AG10803 (cell line): ENCODE measurements at regions not wholly inside any gene's neighbourhood (a gene's known extent, or its start where the extent isn't known, plus 50 kb on each side); places are given as distances from the start of the nearest gene placed in this dataset.

Experiments used
- DNase-seq: peaks from one replicate; pipeline ENCODE4 v3.0.0; 2010; ENCODE audit warnings: low read depth
- H3K4me3 ChIP-seq: 2 replicates; pipeline ENCODE4 v1.5.1; 2011; ENCODE audit warnings: mild to moderate bottlenecking, low read length, control low read depth
- TF ChIP-seq, protein P1 (sequence below): conservative IDR thresholded peaks from 2 replicates; pipeline ENCODE4 v1.5.1; 2011; ENCODE audit warnings: mild to moderate bottlenecking, low read length, control low read depth, inconsistent platforms

DNA sequence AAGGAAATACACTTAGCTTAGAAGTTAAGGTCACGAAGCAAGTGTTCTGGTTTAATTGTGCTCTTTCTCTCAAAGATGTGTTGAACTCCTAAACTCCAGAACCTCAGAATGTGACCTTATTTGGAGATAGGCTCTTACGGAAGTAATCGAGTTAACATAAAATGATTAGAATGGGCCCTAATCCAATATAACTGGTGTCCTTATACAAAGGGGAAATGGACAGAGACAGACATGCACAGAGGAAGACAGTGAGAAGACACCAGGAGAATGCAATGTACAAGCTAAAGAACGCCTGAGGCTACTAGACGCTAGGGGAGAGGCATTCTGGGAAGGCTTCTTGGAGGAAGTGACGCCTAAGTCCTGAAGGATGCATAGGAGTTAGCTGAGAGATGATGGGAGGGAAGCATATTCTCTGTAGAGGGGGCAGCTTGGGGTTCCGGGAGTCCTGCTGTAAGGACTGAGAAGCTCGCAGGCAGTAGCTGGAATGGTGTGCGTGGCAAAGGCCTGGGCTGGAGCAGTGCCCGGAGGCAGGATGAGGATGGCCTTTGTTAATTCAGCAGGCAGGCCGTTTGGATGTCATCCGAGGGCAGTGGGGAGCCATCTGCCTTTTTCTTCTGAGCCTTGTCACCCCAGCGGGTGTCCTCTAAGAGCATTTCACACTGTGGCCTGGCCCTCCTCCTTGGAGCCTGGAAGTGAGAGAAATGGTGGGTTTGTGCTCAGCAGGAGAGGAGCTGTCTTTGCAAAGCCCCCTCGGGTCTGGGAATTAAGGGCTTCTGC lies 513.4 kb downstream of the SHQ1 start:
- TF ChIP-seq, protein P1, sequence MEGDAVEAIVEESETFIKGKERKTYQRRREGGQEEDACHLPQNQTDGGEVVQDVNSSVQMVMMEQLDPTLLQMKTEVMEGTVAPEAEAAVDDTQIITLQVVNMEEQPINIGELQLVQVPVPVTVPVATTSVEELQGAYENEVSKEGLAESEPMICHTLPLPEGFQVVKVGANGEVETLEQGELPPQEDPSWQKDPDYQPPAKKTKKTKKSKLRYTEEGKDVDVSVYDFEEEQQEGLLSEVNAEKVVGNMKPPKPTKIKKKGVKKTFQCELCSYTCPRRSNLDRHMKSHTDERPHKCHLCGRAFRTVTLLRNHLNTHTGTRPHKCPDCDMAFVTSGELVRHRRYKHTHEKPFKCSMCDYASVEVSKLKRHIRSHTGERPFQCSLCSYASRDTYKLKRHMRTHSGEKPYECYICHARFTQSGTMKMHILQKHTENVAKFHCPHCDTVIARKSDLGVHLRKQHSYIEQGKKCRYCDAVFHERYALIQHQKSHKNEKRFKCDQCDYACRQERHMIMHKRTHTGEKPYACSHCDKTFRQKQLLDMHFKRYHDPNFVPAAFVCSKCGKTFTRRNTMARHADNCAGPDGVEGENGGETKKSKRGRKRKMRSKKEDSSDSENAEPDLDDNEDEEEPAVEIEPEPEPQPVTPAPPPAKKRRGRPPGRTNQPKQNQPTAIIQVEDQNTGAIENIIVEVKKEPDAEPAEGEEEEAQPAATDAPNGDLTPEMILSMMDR, result no peak
- no peak overlapping the region for H3K4me3 ChIP-seq
- DNase-seq, result no peak

DNA sequence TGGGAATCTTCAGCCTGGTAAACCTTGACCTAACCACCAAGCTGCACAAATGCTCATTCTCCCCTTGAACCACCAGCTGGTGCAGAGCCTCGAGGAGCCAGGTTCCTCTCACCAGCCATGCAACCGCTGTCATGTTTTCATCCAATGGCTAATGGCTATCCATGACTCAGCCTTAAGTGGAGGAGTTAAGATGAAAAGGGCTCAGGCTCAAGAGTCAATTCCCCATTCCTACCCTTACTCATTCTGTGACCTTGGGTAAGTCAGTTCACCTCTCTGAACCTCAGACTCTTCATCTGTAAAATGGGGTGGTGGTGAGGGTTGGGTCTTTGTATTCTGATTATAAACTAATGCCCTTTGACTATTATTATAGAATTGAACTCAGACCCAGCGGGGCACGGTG lies 515.6 kb downstream of the SHQ1 start:
- no peak overlapping the region for H3K4me3 ChIP-seq
- no peak for DNase-seq
- TF ChIP-seq, protein P1, result no peak

DNA sequence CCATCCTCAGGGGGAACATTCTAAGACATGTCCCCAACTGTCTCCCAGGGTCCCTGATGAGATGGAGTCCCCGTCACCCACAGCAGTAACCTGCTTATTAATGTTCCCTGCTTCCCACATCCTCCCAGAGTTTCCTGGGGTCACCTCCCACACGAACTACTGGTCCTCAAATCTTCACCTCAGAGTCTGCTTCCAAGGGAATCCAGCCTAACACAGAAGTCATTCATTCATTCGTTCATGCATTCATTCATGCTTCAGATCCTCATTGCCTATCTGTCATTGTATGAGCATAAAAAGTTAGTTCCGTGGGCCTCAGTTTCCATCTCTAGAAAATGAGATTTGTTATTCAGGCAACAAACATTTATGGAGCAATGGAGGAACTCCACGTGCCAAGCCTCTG lies 516.2 kb downstream of the SHQ1 start:
- TF ChIP-seq, protein P1, result no peak
- no peak overlapping the region for H3K4me3 ChIP-seq
- no peak for DNase-seq

DNA sequence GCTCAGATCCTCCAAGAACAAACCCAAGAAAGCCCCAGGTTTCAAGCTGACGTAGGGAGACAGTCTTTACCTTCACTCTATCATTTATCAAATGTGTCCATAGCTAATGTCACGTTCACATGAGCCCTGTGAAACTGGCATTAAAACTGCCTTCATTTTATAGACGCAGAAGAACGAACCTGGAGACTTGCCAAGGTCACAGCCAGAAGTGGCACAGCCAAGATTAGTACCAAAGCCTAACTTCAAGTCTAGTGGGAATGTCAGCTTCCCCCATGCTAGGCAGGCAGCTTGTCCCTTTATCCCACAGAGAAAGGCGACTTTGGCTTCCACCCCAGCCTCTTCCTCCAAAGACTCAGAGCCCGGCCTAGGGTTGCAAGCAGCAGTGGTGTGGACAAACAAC lies 517.2 kb downstream of the SHQ1 start:
- DNase-seq, result no peak
- TF ChIP-seq, protein P1, result no peak
- no peak overlapping the region for H3K4me3 ChIP-seq

DNA sequence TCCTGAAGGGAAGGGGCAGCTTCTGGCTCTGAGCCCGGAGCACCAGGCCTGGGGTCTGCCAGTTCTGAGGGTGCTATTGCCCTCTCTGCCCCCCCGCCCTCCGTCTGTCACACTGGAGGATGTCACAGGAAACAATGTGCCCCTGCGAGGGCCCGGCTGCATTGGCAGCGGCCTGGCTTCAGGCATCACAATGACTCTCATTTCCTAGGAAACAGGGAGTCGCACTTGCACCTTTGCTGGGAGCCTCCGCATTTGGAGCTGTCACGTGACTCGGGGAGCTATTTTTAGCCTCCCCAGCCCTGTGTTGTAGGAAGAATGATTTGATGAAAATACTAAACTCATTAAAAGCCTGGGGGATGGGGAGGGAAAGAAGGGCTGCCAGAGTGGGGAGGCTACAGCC lies 518.9 kb downstream of the SHQ1 start:
- DNase-seq, result no peak
- TF ChIP-seq, protein P1, result no peak
- no peak overlapping the region for H3K4me3 ChIP-seq

DNA sequence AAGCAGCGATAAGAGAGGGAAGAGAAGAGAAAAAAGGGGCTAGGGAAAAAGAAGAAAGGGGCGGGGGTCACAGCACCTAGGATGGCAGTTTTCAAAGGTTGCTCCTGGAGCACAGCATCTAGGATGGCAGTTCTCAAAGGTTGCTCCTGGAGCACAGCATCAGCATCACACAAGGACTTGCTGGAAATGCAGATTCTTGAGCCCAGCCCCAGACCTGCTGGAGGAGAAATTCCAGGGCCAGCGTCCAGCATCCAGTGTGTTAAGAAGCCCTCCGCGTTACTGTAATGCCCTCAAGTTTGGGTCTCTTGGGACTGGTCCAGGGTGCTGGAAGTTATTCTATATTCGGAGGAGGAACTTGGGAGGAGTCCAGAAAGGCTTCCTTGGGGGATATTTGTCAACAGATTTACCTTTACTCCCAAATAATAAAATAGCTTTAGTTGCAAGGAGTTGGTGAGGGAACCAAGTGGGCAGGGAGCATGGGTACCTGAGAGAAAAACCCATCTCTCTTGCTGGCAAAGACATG lies 519.4 kb downstream of the SHQ1 start:
- DNase-seq, result no peak

More for the DNA sequence above, 519.4 kb downstream of the SHQ1 start:
- no peak overlapping the region for H3K4me3 ChIP-seq
- TF ChIP-seq, protein P1, result no peak
